ENCODE measurements at regions not wholly inside any gene's neighbourhood (a gene's known extent, or its start where the extent isn't known, plus 50 kb on each side); places are given as distances from the start of the nearest gene placed in this dataset.
"Not testable (repeated sequence)": the region's sequence is repeated elsewhere in the genome, so short reads cannot be mapped to it uniquely, and the experiment has no call there.

DNA sequence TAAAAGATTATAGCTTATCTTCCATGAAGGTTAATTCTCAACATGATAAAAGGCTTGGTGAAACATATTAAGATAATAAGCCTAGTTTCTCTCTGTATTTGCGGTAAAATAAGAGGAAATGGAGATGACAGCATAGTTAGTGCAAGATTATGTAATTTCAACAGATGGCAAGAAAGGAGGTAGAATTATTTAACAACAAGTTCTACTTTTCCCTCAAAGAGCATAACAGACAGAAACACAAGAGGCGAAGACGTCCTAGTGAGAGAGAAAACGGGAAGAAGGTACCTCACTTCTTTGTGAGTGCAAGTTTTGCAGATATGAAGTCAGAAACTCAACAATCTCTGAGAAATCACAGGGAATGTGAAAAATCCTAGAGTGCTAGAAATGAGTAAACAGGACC, 144.8 kb upstream of the ADCY2 start:
- DNase-seq (no peak), ATAC-seq (no peak)
- no peak overlapping the region for H3K27ac Mint-ChIP-seq
- no peaks in the 10 kb centered on the region for H3K4me1 Mint-ChIP-seq (ENCODE audit: low read depth)
- no peaks in the 10 kb centered on the region for H3K9me3 Mint-ChIP-seq
- no peaks in the 10 kb centered on the region for H3K36me3 Mint-ChIP-seq (ENCODE audit: low read depth)
- ChIA-PET CTCF (interaction anchor here (0.8 kb wide), 1 partner anchor 10 kb away, joined by 3 read pairs; no protein-coding TSS in a partner anchor), POLR2A (no interaction called here)
- peaks cover 4% of the 10 kb centered on the region for H3K27me3 Mint-ChIP-seq
- TF ChIP-seq, protein P1, sequence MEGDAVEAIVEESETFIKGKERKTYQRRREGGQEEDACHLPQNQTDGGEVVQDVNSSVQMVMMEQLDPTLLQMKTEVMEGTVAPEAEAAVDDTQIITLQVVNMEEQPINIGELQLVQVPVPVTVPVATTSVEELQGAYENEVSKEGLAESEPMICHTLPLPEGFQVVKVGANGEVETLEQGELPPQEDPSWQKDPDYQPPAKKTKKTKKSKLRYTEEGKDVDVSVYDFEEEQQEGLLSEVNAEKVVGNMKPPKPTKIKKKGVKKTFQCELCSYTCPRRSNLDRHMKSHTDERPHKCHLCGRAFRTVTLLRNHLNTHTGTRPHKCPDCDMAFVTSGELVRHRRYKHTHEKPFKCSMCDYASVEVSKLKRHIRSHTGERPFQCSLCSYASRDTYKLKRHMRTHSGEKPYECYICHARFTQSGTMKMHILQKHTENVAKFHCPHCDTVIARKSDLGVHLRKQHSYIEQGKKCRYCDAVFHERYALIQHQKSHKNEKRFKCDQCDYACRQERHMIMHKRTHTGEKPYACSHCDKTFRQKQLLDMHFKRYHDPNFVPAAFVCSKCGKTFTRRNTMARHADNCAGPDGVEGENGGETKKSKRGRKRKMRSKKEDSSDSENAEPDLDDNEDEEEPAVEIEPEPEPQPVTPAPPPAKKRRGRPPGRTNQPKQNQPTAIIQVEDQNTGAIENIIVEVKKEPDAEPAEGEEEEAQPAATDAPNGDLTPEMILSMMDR (IDR thresholded peaks at IDR 0.05) = no peak
- intact Hi-C loops (cut with micrococcal nuclease) = no loop called here
- no peak overlapping the region for H3K4me3 Mint-ChIP-seq

DNA sequence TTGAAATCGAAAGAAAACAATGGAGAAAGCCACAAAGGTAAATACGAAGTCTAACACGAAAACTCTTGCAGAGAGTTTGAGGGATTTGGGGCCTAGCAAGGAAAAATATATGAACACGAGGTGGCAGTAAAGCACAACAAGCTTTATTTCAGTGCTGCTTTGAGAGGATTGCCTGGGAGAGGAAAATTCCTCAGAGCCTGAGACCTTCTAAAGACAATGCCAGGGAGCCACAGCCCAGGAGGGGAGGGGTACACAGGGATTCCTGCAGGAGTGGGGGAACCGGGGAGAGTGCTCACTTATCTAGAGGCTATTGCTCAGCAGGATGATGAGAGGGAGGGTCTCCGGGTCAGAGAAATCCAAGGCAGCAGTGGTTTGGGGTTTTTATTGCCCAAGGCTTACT, 134.9 kb upstream of the ADCY2 start:
- ATAC-seq = no peak
- no peak for DNase-seq
- ChIA-PET CTCF (interaction anchor here (1.0 to 1.2 kb wide), 2 partner anchors 10 to 495 kb away, joined by 3 read pairs; no protein-coding TSS in a partner anchor), POLR2A (no interaction called here)
- intact Hi-C loops (cut with micrococcal nuclease) = no loop called here
- no peaks in the 10 kb centered on the region for H3K4me1 Mint-ChIP-seq (ENCODE audit: low read depth)
- H3K9me3 Mint-ChIP-seq = no peaks in the 10 kb centered on the region
- H3K4me3 Mint-ChIP-seq = no peak overlapping the region
- TF ChIP-seq, protein P1 (IDR thresholded peaks at IDR 0.05) = peak; percentile 26
- H3K27me3 Mint-ChIP-seq = no peaks in the 10 kb centered on the region
- H3K27ac Mint-ChIP-seq = no peak overlapping the region
- no peaks in the 10 kb centered on the region for H3K36me3 Mint-ChIP-seq (ENCODE audit: low read depth)

DNA sequence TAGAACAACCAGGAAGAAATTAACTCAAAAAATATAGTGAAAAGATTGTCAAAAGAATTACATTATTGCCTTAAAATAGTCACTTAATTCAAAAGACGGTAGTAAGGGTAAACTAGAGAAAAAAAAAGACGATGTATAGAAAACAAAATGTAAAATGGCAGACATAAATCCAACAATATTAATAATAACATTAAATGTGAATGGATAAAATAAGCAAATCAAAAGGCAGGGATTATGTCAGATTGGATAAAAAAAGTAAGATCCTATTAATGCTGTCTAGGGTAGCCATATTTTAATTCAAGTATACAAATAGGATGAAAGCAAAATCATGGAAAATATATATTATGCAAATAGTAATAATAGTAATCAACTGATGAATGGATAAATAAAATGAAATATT, 134.0 kb upstream of the ADCY2 start:
- DNase-seq = no peak
- H3K9me3 Mint-ChIP-seq = no peaks in the 10 kb centered on the region
- H3K36me3 Mint-ChIP-seq (ENCODE audit: low read depth) = no peaks in the 10 kb centered on the region
- no peaks in the 10 kb centered on the region for H3K4me1 Mint-ChIP-seq (ENCODE audit: low read depth)
- H3K27ac Mint-ChIP-seq = no peak overlapping the region
- ChIA-PET CTCF (no interaction called here), POLR2A (no interaction called here)
- no peak for ATAC-seq
- TF ChIP-seq, protein P1 (IDR thresholded peaks at IDR 0.05) = no peak
- intact Hi-C loops (cut with micrococcal nuclease) = no loop called here
- H3K4me3 Mint-ChIP-seq = no peak overlapping the region
- H3K27me3 Mint-ChIP-seq = no peaks in the 10 kb centered on the region

DNA sequence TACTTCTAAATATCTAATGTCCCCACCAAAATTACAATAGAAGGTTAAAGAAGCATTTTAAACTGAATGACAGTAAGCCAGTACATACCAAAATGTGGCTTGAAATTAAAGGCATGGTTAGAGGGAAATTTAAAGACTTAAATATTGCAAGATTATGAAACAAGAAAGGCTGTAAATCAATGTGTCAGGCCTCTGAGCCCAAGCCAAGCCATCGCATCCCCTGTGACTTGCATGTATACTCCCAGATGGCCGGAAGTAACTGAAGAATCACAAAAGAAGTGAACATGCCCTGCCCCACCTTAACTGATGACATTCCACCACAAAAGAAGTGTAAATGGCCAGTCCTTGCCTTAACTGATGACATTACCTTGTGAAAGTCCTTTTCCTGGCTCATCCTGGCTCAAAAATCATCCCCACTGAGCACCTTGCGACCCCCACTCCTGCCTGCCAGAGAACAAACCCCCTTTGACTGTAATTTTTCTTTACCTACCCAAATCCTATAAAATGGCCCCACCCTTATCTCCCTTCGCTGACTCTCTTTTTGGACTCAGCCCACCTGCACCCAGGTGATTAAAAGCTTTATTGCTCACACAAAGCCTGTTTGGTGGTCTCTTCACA, 132.4 kb upstream of the ADCY2 start:
- CTCF ChIA-PET; intact Hi-C loops (cut with micrococcal nuclease): not testable (repeated sequence)

DNA sequence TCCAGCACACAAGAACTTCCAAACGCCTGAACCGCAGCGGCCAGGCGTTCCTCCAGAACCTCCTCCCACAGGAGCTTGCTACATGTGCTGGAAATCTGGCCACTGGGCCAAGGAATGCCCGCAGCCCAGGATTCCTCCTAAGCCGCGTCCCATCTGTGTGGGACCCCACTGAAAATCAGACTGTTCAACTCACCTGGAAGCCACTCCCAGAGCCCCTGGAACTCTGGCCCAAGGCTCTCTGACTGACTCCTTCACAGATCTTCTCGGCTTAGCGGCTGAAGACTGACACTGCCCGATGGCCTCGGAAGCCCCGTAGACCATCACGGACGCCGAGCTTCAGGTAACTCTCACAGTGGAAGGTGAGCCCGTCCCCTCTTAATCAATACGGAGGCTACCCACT, 130.2 kb upstream of the ADCY2 start:
- H3K27me3 Mint-ChIP-seq; POLR2A ChIA-PET; intact Hi-C loops (cut with micrococcal nuclease); DNase-seq; H3K4me1 Mint-ChIP-seq (ENCODE audit: low read depth); CTCF ChIA-PET; H3K27ac Mint-ChIP-seq; H3K36me3 Mint-ChIP-seq (ENCODE audit: low read depth); ATAC-seq; H3K4me3 Mint-ChIP-seq; H3K9me3 Mint-ChIP-seq: not testable (repeated sequence)

More for the DNA sequence above, 132.4 kb upstream of the ADCY2 start:
- H3K27ac Mint-ChIP-seq; ATAC-seq; H3K4me3 Mint-ChIP-seq; H3K36me3 Mint-ChIP-seq (ENCODE audit: low read depth); POLR2A ChIA-PET; DNase-seq; H3K27me3 Mint-ChIP-seq; H3K9me3 Mint-ChIP-seq; H3K4me1 Mint-ChIP-seq (ENCODE audit: low read depth): not testable (repeated sequence)

DNA sequence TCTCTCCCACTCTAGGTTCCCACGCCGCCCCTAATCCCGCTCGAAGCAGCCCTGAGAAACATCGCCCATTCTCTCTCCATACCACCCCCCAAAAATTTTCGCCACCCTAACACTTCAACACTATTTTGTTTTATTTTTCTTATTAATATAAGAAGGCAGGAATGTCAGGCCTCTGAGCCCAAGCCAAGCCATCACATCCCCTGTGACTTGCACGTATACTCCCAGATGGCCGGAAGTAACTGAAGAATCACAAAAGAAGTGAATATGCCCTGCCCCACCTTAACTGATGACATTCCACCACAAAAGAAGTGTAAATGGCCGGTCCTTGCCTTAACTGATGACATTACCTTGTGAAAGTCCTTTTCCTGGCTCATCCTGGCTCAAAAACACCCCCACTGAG, 127.2 kb upstream of the ADCY2 start:
- DNase-seq; POLR2A ChIA-PET; CTCF ChIA-PET; H3K36me3 Mint-ChIP-seq (ENCODE audit: low read depth); H3K27me3 Mint-ChIP-seq; H3K4me1 Mint-ChIP-seq (ENCODE audit: low read depth); intact Hi-C loops (cut with micrococcal nuclease); ATAC-seq; H3K27ac Mint-ChIP-seq; H3K4me3 Mint-ChIP-seq; H3K9me3 Mint-ChIP-seq: not testable (repeated sequence)

Measured in activated CD8-positive, alpha-beta T cell treated with anti-CD3 and anti-CD28 coated beads for 36 hours (primary cell).